ENCODE measurements at regions not wholly inside any gene's neighbourhood (a gene's known extent, or its start where the extent isn't known, plus 50 kb on each side); places are given as distances from the start of the nearest gene placed in this dataset.
"Not testable (repeated sequence)": the region's sequence is repeated elsewhere in the genome, so short reads cannot be mapped to it uniquely, and the experiment has no call there.

- no peak for DNase-seq (ENCODE audit: low spot score)
Observed at GRCh38 chr3:20334842-20335241, 148.8 kb upstream of the SGO1 start.

GRCh38 chr3:20327889-20328288 lies 141.9 kb upstream of the SGO1 start:
- DNase-seq (ENCODE audit: low spot score) = no peak

- no peak for DNase-seq (ENCODE audit: low spot score)
Observed at GRCh38 chr3:20326541-20326940, 140.5 kb upstream of the SGO1 start.

- no peak for DNase-seq (ENCODE audit: low spot score)
Observed at GRCh38 chr3:20325563-20325962, 139.6 kb upstream of the SGO1 start.

GRCh38 chr3:20324664-20325478 lies 138.9 kb upstream of the SGO1 start:
- no peak for DNase-seq (ENCODE audit: low spot score)

GRCh38 chr3:20323307-20323927 lies 137.4 kb upstream of the SGO1 start:
- DNase-seq (ENCODE audit: low spot score) = no peak

- no peak for DNase-seq (ENCODE audit: low spot score)
Observed at GRCh38 chr3:20322085-20322484, 136.1 kb upstream of the SGO1 start.

GRCh38 chr3:20321391-20322047 lies 135.5 kb upstream of the SGO1 start:
- no peak for DNase-seq (ENCODE audit: low spot score)

- no peak for DNase-seq (ENCODE audit: low spot score)
Observed at GRCh38 chr3:20320489-20320888, 134.5 kb upstream of the SGO1 start.

- DNase-seq (ENCODE audit: low spot score) = no peak
Observed at GRCh38 chr3:20319551-20319950, 133.5 kb upstream of the SGO1 start.

GRCh38 chr3:20317616-20318015 lies 131.6 kb upstream of the SGO1 start:
- no peak for DNase-seq (ENCODE audit: low spot score)

GRCh38 chr3:20316238-20316637 lies 130.2 kb upstream of the SGO1 start:
- no peak for DNase-seq (ENCODE audit: low spot score)

- DNase-seq (ENCODE audit: low spot score) = no peak
Observed at GRCh38 chr3:20310629-20311028, 124.6 kb upstream of the SGO1 start.

GRCh38 chr3:20307383-20307782 lies 121.4 kb upstream of the SGO1 start:
- DNase-seq (ENCODE audit: low spot score) = no peak

- no peak for DNase-seq (ENCODE audit: low spot score)
Observed at GRCh38 chr3:20305647-20306046, 119.6 kb upstream of the SGO1 start.

GRCh38 chr3:20302766-20303165 lies 116.8 kb upstream of the SGO1 start:
- no peak for DNase-seq (ENCODE audit: low spot score)

GRCh38 chr3:20288050-20288449 lies 102.0 kb upstream of the SGO1 start:
- DNase-seq (ENCODE audit: low spot score) = no peak

GRCh38 chr3:20280257-20280656 lies 94.3 kb upstream of the SGO1 start:
- DNase-seq (ENCODE audit: low spot score) = no peak

GRCh38 chr3:20265977-20266376 lies 80.0 kb upstream of the SGO1 start:
- not testable (repeated sequence) for DNase-seq (ENCODE audit: low spot score)

- no peak for DNase-seq (ENCODE audit: low spot score)
Observed at GRCh38 chr3:20264900-20265567, 79.0 kb upstream of the SGO1 start.

- no peak for DNase-seq (ENCODE audit: low spot score)
Observed at GRCh38 chr3:20258371-20258770, 72.4 kb upstream of the SGO1 start.

GRCh38 chr3:20256144-20256543 lies 70.1 kb upstream of the SGO1 start:
- DNase-seq (ENCODE audit: low spot score) = no peak
